Embryonic facial prominence (tissue), 1 donor: ENCODE measurements at regions not wholly inside any gene's neighbourhood (a gene's known extent, or its start where the extent isn't known, plus 50 kb on each side); places are given as distances from the start of the nearest gene placed in this dataset.
A peak's percentile ranks its signal among the peaks of the same experiment; 100 is the strongest.
"Not testable (repeated sequence)": the region's sequence is repeated elsewhere in the genome, so short reads cannot be mapped to it uniquely, and the experiment has no call there.

ENCODE experiments used
- DNase-seq: peaks from one replicate; pipeline ENCODE4 v3.0.0-alpha.2; 2016; ENCODE audit errors: extremely low spot score

DNA sequence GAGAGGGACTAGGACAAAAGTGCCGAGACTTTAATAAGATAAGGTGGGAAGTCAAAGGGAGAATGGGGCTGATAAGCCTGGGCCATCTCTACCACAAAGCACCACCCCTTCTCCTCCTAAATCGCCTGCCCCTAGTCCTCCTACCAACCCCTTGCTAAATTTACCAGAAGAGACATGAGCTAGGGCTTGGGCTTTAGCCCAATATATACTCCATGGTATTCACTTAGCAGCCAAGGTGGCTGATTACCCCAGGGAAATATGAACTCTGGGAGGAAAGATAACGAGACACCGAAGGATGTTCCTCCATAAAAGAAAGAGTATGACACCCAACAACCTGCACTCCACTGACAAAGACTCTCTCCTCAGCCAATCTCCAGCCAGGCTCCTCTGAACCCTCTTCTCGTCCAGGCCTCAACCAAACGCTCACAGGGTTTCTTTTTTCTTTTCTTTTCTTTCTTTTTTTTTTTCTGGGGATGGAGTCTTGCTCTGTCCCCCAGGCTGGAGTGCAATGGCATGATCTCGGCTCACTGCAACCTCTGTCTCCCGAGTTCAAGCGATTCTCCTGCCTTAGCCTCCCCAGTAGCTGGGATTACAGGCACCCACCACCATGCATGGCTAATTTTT is 610.2 kb downstream of the UQCRFS1 start:
- no peak for DNase-seq

DNA sequence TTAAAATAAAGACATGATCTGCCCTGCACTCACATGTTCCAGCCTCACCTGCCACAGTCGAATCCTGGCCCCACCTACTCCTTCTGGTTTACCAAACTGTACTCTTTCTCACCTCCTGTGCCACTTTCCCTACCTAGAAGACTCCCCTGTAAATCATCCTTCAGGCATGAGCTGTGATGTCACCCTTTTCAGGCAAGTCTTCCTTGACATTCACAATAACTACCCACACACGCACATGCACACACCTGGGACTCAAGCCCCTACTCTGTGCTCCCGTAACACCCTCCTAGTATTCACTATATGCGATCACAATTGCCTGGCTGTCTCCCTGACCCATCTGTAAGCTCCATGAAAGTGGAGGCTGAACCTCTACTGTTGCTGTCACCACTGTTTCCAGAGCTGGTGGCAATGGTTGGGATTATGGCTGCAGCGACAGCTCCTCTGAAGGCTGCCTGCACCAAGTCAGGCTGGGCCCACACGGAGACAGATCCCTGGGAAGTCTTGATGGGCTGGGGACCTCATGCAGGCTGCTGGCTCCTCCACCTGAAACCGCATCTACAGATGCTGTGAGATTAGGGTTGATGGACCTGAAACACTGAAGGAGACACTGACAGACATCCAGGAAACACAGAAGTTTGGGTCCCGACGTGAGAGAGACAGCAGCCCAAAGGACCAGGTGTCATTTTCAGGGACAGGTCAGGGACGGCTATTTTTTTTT is 611.1 kb downstream of the UQCRFS1 start:
- DNase-seq: no peak

DNA sequence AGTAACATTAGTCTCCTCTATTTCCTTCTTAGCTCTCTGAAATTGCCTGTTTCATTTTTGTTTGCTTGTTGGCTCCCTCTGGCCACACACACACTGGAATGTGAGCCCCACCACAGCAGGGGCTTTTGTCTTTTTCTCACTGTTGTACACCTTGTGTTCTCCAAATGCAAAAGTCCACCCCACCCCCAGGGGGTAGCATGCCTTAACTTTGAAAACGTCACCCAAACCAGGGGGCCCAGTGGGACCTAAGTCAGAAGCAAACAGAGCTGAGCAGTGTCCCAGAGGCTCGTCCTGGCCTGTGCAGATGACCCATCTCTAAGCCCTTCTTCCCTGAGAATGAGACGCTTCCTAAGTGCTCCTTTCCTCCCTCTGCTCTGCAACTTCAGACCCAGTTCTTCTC is 614.1 kb downstream of the UQCRFS1 start:
- no peak for DNase-seq

DNA sequence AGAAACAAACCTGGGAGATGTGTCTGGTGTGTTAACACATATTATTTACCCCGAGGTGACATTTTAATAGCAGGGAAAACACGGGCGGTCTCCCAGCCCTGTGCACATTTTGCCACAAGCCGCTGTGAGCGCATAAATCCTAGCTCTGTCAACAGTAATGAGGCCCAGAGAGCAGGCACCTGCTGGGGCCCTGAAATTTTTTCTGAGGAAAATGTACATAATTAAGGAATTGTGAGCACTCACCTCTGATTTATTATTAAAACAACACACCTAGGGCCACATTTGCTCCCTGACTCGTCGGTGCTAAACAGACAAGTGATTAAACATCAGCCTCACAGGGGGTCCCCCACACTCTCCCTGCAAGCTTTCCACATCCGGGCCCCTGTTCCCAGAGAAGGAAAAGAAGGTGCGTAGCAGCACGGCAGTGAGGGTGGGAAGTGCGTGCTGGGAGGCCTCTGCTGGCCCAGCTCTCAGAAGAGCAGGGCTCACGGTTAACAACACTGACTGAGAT is 616.3 kb downstream of the UQCRFS1 start:
- DNase-seq: no peak

DNA sequence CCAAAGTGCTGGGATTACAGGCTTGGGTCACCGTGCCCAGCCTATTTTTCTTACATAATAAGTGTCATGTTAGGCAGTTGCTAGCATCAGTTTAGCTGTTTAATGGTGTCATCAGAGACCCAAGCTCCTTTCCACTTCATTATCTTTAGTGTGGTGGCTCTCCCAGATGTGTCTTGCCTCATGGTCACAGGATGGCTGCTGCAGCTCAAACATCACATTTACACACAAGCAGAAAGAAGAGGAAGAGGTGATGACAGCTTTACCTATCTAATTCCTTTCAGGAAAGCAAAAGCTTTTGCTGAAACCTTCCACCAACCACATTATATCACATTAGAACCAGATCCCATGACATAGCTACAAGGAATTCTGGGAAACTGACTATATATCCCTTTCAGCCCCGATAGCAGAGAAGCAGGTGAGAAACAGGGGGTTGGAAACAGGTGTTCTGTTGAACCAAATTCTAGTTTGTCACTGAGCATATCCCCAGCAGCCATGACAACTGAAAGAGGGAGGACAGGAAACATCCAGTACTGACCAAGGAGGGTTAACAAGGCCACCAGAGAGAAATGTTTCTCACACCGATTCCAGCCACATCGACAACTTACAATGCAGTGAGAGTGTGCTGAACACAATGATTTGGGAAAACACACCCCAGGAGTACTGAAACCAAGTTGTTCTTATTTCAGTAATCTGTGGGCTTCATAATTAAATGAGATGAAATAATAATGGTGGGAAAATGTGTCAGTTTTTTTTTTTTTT is 617.0 kb downstream of the UQCRFS1 start:
- DNase-seq: no peak

DNA sequence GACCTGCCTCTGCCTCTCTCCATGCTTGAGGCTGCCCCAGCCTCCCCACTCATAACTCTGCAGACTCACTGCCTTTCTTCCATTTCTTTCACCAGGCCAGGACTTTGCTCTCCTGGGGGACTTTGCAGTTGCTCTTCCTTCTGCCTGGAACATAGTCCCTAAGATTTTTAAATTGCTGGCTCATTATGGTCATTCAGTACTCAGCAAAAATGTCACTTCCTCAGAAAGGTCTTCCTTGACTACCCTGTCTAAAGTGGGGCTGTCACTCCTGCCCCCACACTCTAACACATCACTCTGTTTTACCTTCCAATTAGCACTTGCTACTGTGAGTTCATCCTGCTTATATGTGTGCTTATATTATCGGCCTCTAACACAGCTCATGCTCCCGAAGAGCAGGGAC is 618.2 kb downstream of the UQCRFS1 start:
- no peak for DNase-seq

DNA sequence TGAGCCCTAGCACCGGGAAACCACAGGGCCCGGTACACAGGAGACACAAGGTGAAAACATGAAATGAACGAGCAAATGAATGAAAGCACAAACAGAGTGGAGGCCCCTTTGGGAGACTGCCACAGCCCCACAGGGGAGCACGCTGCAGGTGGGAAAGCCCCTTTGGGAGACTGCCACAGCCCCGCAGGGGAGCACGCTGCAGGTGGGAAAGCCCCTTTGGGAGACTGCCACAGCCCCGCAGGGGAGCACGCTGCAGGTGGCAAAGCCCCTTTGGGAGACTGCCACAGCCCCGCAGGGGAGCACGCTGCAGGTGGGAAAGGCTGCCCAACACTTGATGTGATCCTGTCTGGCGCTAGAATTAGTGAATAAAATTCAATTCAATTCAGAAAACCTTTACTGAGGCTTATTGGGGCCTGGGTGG is 623.0 kb downstream of the UQCRFS1 start:
- not testable (repeated sequence) for DNase-seq

DNA sequence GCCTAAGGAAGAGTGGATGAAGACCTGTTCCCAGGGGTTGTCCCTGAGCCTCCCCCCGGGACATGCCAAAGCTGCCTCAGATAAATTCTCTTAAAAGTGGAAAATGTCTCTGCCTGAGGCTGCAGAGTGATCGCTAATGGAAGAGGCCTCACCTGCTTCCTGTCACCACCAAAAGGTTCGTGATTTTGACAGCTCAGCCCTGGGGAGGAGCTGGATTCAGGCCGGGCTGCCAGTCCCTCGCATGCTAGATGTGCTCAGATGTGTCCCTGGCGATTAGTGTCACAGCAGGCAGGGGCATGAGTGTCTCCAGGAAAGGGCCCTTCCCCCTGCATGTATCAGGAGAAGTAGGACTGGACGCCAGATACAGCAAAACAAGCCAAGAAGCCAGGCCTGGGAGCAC is 626.5 kb downstream of the UQCRFS1 start:
- no peak for DNase-seq

DNA sequence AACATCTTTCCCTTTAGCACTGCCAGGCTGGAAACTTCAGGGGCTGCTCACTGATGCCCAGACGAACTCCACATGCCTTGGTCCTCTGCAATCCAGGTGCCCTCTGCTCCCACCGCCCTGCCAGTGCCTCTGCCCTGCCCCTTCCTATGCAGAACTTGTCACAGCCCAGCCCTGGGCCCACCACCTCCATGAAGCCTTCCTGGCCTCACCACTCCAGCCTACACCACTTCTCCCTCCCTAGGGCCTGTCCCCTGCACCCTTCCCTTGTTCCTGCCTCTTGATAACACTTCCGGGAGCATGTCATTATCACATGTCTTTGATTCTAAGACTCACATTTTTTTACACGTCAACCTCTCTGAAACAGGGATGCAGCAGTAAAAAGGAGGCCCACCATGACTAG is 627.2 kb downstream of the UQCRFS1 start:
- no peak for DNase-seq

DNA sequence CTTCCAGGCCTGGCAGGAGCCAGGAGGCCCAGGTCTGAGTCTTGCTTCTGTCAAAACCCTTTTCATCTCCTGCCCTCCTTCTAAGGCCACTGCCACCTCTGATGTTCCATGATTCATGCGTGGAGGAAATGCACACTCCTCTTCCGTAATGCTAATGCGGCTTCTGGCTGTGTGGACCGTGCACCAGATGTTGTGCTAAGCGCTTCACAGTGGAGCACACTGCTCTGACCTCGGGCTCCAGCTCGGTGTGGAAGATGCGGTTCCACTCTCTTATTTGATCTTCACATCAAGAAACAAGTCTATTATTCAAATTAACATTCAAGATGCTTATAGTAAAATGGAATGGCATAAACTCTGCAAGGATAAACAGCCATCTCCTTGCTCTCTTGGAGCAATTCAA is 629.2 kb downstream of the UQCRFS1 start:
- no peak for DNase-seq

DNA sequence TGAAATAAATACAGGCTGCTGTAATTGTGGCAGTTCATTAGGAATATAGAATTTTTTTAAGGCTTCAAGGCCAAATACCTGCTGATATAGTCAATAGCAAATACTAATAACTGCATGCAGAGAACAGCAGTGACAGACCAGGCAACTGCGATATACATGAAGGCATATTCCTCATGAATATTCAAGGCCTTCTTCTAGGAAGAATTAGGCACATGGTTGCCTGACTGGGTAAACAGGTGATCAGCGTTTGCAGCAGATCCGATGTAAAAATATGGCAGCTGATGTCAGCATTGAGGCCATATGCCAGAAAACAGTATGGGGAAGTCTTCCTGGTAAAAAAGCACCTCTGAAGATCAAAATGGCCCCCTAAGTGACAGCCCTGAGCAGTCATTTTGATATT is 629.7 kb downstream of the UQCRFS1 start:
- DNase-seq: no peak

DNA sequence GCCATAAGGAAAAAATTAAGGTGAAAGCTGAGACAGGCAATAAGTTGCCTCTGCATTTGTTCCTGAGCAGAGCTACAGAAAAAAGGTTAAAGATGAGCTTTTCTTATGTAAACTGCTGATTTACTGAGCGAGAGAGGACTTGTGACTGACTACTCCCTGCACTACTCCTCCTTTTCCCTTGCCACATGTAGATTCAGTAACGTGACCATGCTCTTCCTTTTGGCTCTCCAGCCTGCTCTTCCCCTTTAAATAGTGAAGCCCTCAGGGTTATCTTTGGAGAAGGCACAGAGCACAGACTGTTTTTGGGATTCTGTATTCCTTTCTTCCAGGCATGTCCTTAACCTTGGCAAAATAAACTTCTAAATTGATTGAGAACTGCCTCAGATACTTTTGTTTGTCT is 630.2 kb downstream of the UQCRFS1 start:
- no peak for DNase-seq

DNA sequence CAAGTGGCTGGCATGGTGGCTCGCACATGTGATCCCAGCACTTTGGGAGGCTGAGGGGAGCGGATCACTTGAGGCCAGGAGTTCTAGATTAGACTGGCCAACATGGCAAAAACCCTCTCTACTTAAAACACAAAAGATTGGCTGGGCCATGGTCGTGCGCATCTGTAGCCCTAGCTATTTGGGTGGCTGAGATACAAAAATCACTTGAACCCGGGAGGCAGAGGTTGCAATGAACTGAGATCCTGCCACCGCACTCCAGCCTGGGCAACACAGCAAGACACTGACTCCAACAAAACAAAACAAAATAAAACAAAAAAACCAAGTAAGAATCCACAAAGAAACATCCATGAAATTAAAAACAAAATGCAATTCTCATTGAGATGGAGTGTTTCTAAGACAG is 630.6 kb downstream of the UQCRFS1 start:
- no peak for DNase-seq

DNA sequence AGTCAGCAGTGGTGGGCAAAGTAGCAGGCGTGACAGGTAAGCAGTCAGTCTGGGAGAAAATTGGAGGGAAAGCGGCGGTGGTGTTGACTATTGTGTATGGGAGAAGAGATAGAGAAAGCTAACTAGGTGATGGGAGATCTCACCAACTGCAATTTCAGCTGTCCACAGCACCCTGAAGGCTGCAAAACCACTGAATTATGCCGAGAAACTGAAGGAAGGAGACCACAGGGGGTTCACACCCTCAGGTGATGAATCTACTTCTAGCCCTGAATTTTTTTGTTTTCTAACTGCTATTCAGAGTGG is 631.5 kb downstream of the UQCRFS1 start:
- no peak for DNase-seq

DNA sequence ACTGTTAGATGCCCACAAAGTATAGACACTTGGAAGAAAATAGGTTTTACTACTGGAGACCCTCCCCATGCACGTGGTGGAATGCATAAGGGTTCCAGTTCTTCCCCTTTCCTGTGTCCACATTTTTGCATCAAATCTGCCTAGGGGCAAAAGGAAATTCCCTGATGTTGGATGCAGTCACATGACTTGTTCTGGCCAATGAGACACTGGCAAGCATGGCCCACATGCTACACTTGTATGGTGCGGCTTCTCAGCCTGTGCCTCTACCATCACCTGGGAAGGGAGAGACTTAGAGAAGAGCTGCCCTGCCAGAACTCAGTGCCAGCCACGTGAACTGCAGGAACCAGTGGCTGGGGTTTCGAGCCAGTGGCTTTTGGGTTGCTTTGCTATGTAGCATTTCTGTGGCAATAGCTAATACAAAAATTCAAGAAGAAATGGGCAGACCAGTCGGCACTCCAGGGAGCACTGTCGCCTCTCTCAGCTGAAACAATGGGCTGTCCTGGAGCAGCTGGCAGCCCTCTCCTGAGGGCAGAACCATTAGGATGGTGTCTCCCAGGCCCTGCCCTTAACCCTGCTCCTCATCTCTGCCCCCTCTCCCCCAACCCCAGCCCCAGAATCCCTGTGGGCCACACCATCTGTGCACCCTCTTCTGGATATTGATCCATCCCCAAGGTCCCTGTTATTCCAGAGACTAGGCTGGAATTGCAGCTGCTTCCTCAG is 634.0 kb downstream of the UQCRFS1 start:
- no peak for DNase-seq

DNA sequence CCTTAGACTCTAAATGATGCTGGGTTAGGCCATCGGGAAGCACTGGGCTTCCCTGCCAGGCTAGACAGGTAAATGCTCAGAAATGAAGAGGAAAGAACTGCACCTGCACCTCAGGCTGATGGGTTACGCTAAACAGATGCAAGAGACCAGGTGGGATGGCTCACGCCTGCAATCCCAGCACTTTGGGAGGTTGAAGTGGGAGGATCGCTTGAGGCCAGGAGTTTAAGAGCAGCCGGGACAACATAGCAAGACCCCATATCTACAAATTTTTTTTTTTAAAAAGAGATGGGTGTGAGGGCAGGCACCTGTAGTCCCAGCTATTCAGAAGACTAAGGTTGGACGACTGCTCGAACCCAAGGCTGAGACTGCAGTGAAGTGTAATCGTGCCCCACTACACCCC is 634.7 kb downstream of the UQCRFS1 start:
- DNase-seq: no peak

DNA sequence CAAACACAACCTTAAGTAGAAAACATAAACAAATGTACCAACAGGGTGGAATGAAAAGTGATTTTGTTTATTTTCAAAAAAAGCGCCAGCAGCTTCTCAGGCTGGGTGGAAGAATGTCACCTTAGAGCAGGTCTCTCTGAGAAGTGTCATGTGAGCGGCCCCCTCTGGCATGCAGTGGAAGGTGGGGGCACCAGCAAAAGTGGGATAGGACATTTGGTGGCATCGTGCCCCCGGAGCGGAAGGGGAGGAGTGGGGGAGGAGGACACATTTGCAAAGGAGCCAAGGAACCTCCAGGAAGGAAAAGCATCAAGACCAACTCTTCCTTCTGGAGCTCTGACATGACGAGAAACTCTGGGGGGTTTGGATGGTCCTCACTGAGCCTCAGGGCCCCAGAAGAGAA is 635.3 kb downstream of the UQCRFS1 start:
- DNase-seq: no peak

DNA sequence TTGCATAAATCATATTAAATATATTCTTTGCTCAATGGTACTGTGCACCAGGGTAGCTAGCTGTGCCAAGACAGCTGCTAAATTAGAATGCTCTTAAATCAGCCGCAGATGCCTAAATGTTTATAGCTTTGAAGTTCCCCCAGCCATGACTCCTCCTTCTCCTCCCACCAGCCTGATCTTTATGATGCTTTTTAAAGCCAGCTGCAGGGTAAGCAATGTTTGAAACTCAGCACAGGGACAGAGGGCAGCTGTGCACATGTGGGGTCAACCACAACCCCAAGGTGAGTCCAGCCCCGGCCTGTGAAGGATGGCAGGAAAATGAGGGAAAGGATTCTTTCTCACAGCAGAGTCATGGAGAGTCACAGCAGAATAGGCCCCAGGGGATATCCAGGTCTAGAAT is 635.7 kb downstream of the UQCRFS1 start:
- DNase-seq: peak; percentile 9

DNA sequence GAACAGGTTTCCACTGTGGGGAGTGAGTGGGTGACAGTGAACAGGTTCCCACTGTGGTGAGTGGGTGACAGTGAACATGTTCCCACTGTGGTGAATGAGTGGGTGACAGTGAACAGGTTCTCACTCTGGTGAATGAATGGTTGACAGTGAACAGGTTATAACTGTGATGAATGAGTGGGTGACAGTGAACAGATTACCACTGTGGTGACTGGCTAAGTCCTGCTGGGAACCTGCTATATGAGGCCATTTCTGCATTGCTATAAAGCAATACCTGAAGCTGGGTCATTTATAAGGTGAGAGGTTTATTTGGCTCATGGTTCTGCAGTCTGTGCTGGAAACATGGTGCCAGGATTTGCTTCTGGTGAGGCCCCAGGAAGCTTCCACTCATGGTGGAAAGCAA is 637.1 kb downstream of the UQCRFS1 start:
- DNase-seq: no peak

DNA sequence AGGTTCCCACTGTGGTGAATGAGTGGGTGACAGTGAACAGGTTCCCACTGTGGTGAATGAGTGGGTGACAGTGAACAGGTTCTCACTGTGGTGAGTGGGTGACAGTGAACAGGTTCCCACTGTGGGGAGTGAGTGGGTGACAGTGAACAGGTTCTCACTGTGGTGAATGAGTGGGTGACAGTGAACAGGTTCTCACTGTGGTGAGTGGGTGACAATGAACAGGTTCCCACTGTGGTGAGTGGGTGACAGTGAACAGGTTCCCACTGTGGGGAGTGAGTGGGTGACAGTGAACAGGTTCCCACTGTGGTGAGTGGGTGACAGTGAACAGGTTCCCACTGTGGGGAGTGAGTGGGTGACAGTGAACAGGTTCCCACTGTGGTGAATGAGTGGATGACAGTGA is 637.6 kb downstream of the UQCRFS1 start:
- not testable (repeated sequence) for DNase-seq

DNA sequence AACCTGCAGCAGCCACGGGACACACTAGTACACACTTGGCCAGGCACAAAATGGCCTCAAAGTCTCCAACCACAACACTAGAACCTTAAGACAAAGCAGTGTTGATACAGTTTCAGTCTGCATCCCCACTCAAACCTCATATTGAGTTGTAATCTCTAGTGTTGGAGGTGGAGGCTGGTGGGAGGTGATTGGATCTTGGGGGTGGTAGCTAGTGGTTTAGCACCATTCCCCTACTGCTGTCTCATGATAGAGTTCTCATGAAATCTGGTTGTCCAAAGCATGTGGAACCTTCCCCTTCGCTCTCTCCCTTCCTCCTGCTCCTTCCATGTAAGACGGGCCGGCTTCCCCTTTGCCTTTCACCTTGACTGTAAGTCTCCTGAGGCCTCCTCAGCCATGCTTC is 638.7 kb downstream of the UQCRFS1 start:
- DNase-seq: no peak
